ENCODE measurements at regions not wholly inside any gene's neighbourhood (a gene's known extent, or its start where the extent isn't known, plus 50 kb on each side); places are given as distances from the start of the nearest gene placed in this dataset.

DNA sequence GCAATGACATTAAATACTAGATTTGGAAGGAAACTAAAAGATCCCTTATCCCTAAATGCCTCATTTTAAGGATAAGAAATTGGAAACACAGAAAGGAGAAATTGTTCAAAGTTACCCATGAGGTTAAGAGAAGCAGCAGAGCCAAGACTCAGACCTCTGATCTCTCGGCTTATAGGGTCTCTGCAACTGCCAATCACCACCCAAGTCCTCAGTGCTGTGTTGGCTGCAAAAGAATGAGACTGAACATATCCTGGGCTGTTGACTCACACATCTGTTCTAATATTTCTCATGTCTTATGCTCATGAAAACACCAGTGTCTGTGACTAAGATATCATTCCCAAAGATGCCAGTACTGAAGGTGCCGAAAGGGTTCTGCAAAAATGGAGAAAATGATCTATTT lies 153.3 kb downstream of the XPNPEP1 start:
- TF ChIP-seq EZH2 (IDR thresholded peaks at IDR 0.05; ENCODE audit: low read length, unreplicated experiment) (no peak), CTCF (conservative IDR thresholded peaks at IDR 0.05; ENCODE audit: low read depth, low read length) (no peak)
